NCI-H460 (cell line): ENCODE measurements at regions not wholly inside any gene's neighbourhood (a gene's known extent, or its start where the extent isn't known, plus 50 kb on each side); places are given as distances from the start of the nearest gene placed in this dataset.

Source experiments
- DNase-seq: peaks from one replicate; pipeline ENCODE4 v3.0.0-alpha.2; 2016; ENCODE audit warnings: low read depth; ENCODE audit errors: extremely low read depth

DNA sequence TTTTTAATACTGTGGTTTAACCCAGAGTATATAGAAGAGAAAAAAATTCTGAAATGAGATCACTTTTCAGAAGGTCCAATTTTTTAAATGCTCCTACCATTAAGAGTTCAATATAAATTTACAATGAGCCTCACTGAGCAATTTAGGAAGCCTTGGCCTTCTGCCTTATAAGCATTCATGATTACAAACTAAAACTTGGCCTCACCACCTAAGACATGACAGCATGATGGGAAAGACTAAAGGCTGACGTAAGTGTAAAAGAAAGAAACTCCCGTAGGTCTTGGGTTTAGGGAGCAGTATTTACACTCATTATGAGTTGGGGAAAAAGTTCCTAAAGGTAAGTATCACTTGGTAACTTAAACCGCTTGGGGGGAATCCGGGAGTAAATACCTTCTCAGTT, 70.7 kb upstream of the ESRRG start:
- no peak for DNase-seq

- DNase-seq = no peak
Measured at GRCh38 chr1:216793303-216793702, 70.1 kb upstream of the ESRRG start.

DNA sequence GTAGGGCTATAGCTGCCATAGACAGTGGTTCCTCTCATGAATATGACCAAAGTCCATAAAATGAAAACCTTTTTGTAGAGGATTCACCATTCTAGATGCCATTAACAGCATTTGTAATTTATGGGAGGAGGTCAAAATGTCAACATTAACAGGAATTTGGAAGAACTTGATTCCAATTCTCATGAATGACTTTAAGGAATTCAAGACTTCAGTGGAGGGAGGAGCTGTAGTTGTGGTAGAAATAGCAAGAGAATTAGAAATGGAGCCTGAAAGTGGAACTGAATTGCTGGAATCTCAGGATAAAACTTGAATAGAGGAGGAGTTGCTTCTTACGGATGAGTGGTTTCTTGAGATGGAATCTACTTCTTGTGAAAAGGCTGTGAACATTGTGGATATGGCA, 65.4 kb upstream of the ESRRG start:
- no peak for DNase-seq

- no peak for DNase-seq
Measured at GRCh38 chr1:216785737-216786136, 62.5 kb upstream of the ESRRG start.

DNA sequence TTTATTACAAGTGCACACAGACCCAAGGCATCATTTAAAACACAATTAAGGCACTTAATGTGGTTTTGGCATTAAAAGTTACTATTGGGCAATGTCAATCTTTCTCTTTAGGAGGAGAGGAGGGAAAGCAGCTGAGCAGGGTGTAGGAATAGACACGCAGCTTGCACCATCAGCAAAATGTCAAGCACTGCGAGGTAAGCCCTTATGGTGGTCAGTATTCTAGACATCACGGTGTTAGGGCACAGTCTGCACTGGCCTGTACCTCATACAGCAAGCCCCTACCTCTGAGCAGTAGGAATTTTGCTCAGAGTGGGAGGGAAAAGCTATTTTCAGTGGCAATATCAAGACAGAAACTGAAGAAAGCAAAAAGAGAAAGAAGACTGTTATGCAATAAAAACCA, 62.0 kb upstream of the ESRRG start:
- no peak for DNase-seq

- no peak for DNase-seq
Measured at GRCh38 chr1:216779686-216780085, 56.5 kb upstream of the ESRRG start.

- no peak for DNase-seq
Measured at GRCh38 chr1:216778737-216779136, 55.5 kb upstream of the ESRRG start.

DNA sequence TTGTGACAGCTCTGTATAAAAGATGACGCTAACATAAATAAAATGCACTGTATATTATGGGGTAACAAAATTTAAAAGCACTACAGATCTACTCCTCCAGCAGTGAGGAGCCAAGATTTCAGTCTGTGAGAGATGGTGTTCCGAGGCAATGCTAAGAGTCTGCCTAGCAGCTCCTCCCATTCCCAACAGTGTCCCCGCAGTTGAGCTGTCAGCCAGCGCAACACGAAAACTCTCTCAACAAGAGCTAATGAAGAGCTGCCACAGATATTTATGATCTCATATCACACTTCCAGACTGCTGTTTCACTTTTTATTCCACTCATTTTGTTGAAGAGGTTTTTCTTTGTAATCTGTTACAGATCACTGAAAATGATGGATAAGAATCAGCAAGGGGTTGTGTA, 53.9 kb upstream of the ESRRG start:
- DNase-seq = no peak
